Activated CD4-positive, alpha-beta memory T cell treated with anti-CD3 and anti-CD28 coated beads for 36 hours (primary cell): ENCODE measurements at regions not wholly inside any gene's neighbourhood (a gene's known extent, or its start where the extent isn't known, plus 50 kb on each side); places are given as distances from the start of the nearest gene placed in this dataset.
A peak's percentile ranks its signal among the peaks of the same experiment; 100 is the strongest.

Experiments
- CTCF ChIA-PET: fragments of 350-600 bp; sonication (Branson Sonifier 250); formaldehyde crosslinking; loops from one replicate; lab custom pipeline; 2021; ENCODE audit warnings: antibody characterized with exemption, inconsistent platforms; lab: Charles Lee
- POLR2A ChIA-PET: fragments of 350-600 bp; sonication (Branson Sonifier 250); formaldehyde crosslinking; loops from one replicate; lab custom pipeline; 2021; ENCODE audit warnings: antibody characterized with exemption; lab: Charles Lee
- DNase-seq: peaks from one replicate; pipeline ENCODE4 v3.0.0-alpha.2; 2020
- H3K27ac Mint-ChIP-seq: one replicate; pipeline ENCODE4 v1.8.0; 2021; ENCODE audit warnings: mixed read lengths
- H3K27me3 Mint-ChIP-seq: one replicate; pipeline ENCODE4 v1.8.0; 2021; ENCODE audit warnings: mixed read lengths
- H3K36me3 Mint-ChIP-seq: one replicate; pipeline ENCODE4 v1.8.0; 2021; ENCODE audit warnings: mixed read lengths
- H3K4me1 Mint-ChIP-seq: one replicate; pipeline ENCODE4 v1.8.0; 2021; ENCODE audit warnings: low read depth, mixed read lengths
- H3K4me3 Mint-ChIP-seq: one replicate; pipeline ENCODE4 v1.8.0; 2021; ENCODE audit warnings: mild to moderate bottlenecking, mixed read lengths
- H3K9me3 Mint-ChIP-seq: one replicate; pipeline ENCODE4 v1.8.0; 2021; ENCODE audit warnings: mixed read lengths
- intact Hi-C: fragments of 100-400 bp; cut with micrococcal nuclease; formaldehyde crosslinking; loops from one replicate; pipeline ENCODE4 v1.15.1; 2023

- Mint-ChIP-seq H3K9me3 (no peaks in the 10 kb centered on the region), H3K4me3 (no peak overlapping the region), H3K36me3 (no peaks in the 10 kb centered on the region), H3K27ac (no peak overlapping the region), H3K27me3 (peaks cover 2% of the 10 kb centered on the region), H3K4me1 (peaks cover 22% of the 10 kb centered on the region)
- ChIA-PET CTCF (interaction anchor here (0.6 to 2.1 kb wide), 10 partner anchors 9 to 714 kb away, joined by 3 to 11 read pairs (median 3); no protein-coding TSS in a partner anchor), POLR2A (no interaction called here)
- intact Hi-C loops = no loop called here
- peak; percentile 61 for DNase-seq
Measured at GRCh38 chr1:36609241-36610027, 126.7 kb upstream of the CSF3R start.

- H3K27ac Mint-ChIP-seq = no peak overlapping the region
- H3K27me3 Mint-ChIP-seq = peaks cover 2% of the 10 kb centered on the region
- POLR2A ChIA-PET = no interaction called here
- DNase-seq = no peak
- CTCF ChIA-PET = interaction anchor here (1.2 to 1.9 kb wide), 4 partner anchors 15 to 91 kb away, joined by 3 to 8 read pairs (median 4); no protein-coding TSS in a partner anchor
- no peaks in the 10 kb centered on the region for H3K36me3 Mint-ChIP-seq
- no peak overlapping the region for H3K4me3 Mint-ChIP-seq
- intact Hi-C loops = no loop called here
- no peaks in the 10 kb centered on the region for H3K9me3 Mint-ChIP-seq
- peaks cover 22% of the 10 kb centered on the region for H3K4me1 Mint-ChIP-seq
Measured at GRCh38 chr1:36608272-36608671, 125.6 kb upstream of the CSF3R start.

GRCh38 chr1:36607263-36607651 lies 124.5 kb upstream of the CSF3R start:
- H3K27ac Mint-ChIP-seq = no peak overlapping the region
- peaks cover 2% of the 10 kb centered on the region for H3K27me3 Mint-ChIP-seq
- H3K9me3 Mint-ChIP-seq = no peaks in the 10 kb centered on the region
- CTCF ChIA-PET = interaction anchor here (0.6 to 1.9 kb wide), 5 partner anchors 16 to 257 kb away, joined by 3 to 8 read pairs (median 3); no protein-coding TSS in a partner anchor
- H3K4me3 Mint-ChIP-seq = no peak overlapping the region
- DNase-seq = no peak
- intact Hi-C loops = no loop called here
- peaks cover 22% of the 10 kb centered on the region for H3K4me1 Mint-ChIP-seq
- H3K36me3 Mint-ChIP-seq = no peaks in the 10 kb centered on the region
- POLR2A ChIA-PET = no interaction called here

GRCh38 chr1:36606641-36607262 lies 124.0 kb upstream of the CSF3R start:
- no peak overlapping the region for H3K4me3 Mint-ChIP-seq
- H3K27me3 Mint-ChIP-seq = peaks cover under 1% of the 10 kb centered on the region
- no peaks in the 10 kb centered on the region for H3K9me3 Mint-ChIP-seq
- ChIA-PET CTCF (interaction anchor here (0.6 to 1.9 kb wide), 3 partner anchors 52 to 258 kb away, joined by 3 to 8 read pairs (median 6); no protein-coding TSS in a partner anchor), POLR2A (no interaction called here)
- H3K4me1 Mint-ChIP-seq = peaks cover 22% of the 10 kb centered on the region
- intact Hi-C loops = no loop called here
- no peaks in the 10 kb centered on the region for H3K36me3 Mint-ChIP-seq
- no peak overlapping the region for H3K27ac Mint-ChIP-seq
- DNase-seq = no peak

GRCh38 chr1:36605942-36606640 lies 123.4 kb upstream of the CSF3R start:
- Mint-ChIP-seq H3K9me3 (no peaks in the 10 kb centered on the region), H3K4me3 (no peak overlapping the region), H3K27ac (no peak overlapping the region), H3K36me3 (no peaks in the 10 kb centered on the region), H3K27me3 (no peaks in the 10 kb centered on the region), H3K4me1 (peaks cover 22% of the 10 kb centered on the region)
- POLR2A ChIA-PET = no interaction called here
- intact Hi-C loops = no loop called here
- DNase-seq = no peak
- CTCF ChIA-PET = interaction anchor here (1.9 kb wide), 1 partner anchor 52 kb away, joined by 8 read pairs; no protein-coding TSS in a partner anchor

- CTCF ChIA-PET = interaction anchor here (1.2 kb wide), 1 partner anchor 27 kb away, joined by 3 read pairs; no protein-coding TSS in a partner anchor
- H3K36me3 Mint-ChIP-seq = no peaks in the 10 kb centered on the region
Measured at GRCh38 chr1:36603461-36603860, 120.7 kb upstream of the CSF3R start.

GRCh38 chr1:36602184-36602583 lies 119.5 kb upstream of the CSF3R start:
- DNase-seq = no peak
- ChIA-PET CTCF (no interaction called here), POLR2A (no interaction called here)
- H3K4me1 Mint-ChIP-seq = peaks cover 18% of the 10 kb centered on the region
- H3K4me3 Mint-ChIP-seq = no peak overlapping the region
- no peaks in the 10 kb centered on the region for H3K36me3 Mint-ChIP-seq
- H3K9me3 Mint-ChIP-seq = no peaks in the 10 kb centered on the region
- H3K27me3 Mint-ChIP-seq = peaks cover 5% of the 10 kb centered on the region
- intact Hi-C loops = no loop called here
- H3K27ac Mint-ChIP-seq = no peak overlapping the region

More at GRCh38 chr1:36603461-36603860, 120.7 kb upstream of the CSF3R start:
- peaks cover 3% of the 10 kb centered on the region for H3K27me3 Mint-ChIP-seq
- intact Hi-C loops = no loop called here
- H3K27ac Mint-ChIP-seq = no peak overlapping the region
- POLR2A ChIA-PET = no interaction called here
- no peak for DNase-seq
- peaks cover 22% of the 10 kb centered on the region for H3K4me1 Mint-ChIP-seq
- no peaks in the 10 kb centered on the region for H3K9me3 Mint-ChIP-seq
- H3K4me3 Mint-ChIP-seq = no peak overlapping the region

- no peak overlapping the region for H3K27ac Mint-ChIP-seq
- CTCF ChIA-PET = interaction anchor here (1.3 to 1.5 kb wide), 3 partner anchors 10 to 24 kb away, joined by 3 to 7 read pairs (median 3); no protein-coding TSS in a partner anchor
Measured at GRCh38 chr1:36599828-36600227, 117.1 kb upstream of the CSF3R start.

GRCh38 chr1:36597514-36597913 lies 114.8 kb upstream of the CSF3R start:
- no peak for DNase-seq
- Mint-ChIP-seq H3K9me3 (no peaks in the 10 kb centered on the region), H3K4me3 (no peak overlapping the region), H3K27ac (no peak overlapping the region), H3K4me1 (no peaks in the 10 kb centered on the region), H3K36me3 (no peaks in the 10 kb centered on the region), H3K27me3 (peaks cover 12% of the 10 kb centered on the region)
- POLR2A ChIA-PET = no interaction called here
- intact Hi-C loops = no loop called here
- CTCF ChIA-PET = interaction anchor here (0.9 to 1.3 kb wide), 2 partner anchors 16 to 21 kb away, joined by 3 read pairs; no protein-coding TSS in a partner anchor

More at GRCh38 chr1:36599828-36600227, 117.1 kb upstream of the CSF3R start:
- Mint-ChIP-seq H3K9me3 (no peaks in the 10 kb centered on the region), H3K4me1 (no peaks in the 10 kb centered on the region), H3K4me3 (no peak overlapping the region), H3K27me3 (peaks cover 8% of the 10 kb centered on the region), H3K36me3 (no peaks in the 10 kb centered on the region)
- POLR2A ChIA-PET = no interaction called here
- no peak for DNase-seq
- intact Hi-C loops = no loop called here

GRCh38 chr1:36595921-36596320 lies 113.2 kb upstream of the CSF3R start:
- Mint-ChIP-seq H3K27ac (no peak overlapping the region), H3K9me3 (no peaks in the 10 kb centered on the region), H3K4me3 (no peak overlapping the region), H3K36me3 (no peaks in the 10 kb centered on the region), H3K4me1 (no peaks in the 10 kb centered on the region), H3K27me3 (peaks cover 18% of the 10 kb centered on the region)
- ChIA-PET CTCF (no interaction called here), POLR2A (no interaction called here)
- intact Hi-C loops = no loop called here
- DNase-seq = no peak

GRCh38 chr1:36595349-36595748 lies 112.6 kb upstream of the CSF3R start:
- CTCF ChIA-PET = interaction anchor here (0.5 to 1.2 kb wide), 2 partner anchors 20 to 100 kb away, joined by 3 read pairs; no protein-coding TSS in a partner anchor
- H3K36me3 Mint-ChIP-seq = no peaks in the 10 kb centered on the region
- POLR2A ChIA-PET = no interaction called here
- no peak overlapping the region for H3K4me3 Mint-ChIP-seq
- no peaks in the 10 kb centered on the region for H3K4me1 Mint-ChIP-seq
- H3K27me3 Mint-ChIP-seq = peaks cover 18% of the 10 kb centered on the region
- intact Hi-C loops = no loop called here
- H3K9me3 Mint-ChIP-seq = no peaks in the 10 kb centered on the region
- DNase-seq = no peak
- no peak overlapping the region for H3K27ac Mint-ChIP-seq
